ENCODE measurements at regions not wholly inside any gene's neighbourhood (a gene's known extent, or its start where the extent isn't known, plus 50 kb on each side); places are given as distances from the start of the nearest gene placed in this dataset.

DNA sequence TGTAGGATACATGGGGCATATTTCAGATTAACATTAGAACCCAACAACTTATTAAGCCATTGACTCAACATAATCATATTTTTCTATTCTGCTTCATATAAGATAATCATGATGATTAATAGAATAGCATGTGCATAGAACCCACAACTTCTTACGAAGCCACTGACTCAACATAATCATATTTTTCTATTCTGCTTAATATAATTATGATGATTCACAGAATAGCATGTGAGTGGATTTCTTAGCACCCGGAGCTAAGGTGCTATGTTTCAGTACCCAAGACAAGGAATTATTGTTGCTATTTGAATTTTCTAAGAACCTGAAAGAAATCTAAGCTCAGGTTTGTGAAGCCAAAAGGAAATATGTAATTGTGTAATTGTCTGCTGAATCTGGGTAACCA lies 96.8 kb downstream of the TENT5A start:
- Histone ChIP-seq H2BK20ac (ENCODE audit: low read length) (no peak overlapping the region), H4K20me1 (replicated peaks in 1 of 2; ENCODE audit: control insufficient read depth in 1 of 2, insufficient read depth in 2 of 2, low read length in 2 of 2) (no peaks in the 10 kb centered on the region), H3K9me3 (ENCODE audit: insufficient read depth in 2 of 2, low read depth in 1 of 2, low read length in 1 of 2) (no peaks in the 10 kb centered on the region), H3K79me2 (ENCODE audit: control insufficient read depth in 1 of 2, insufficient read depth in 2 of 2, low read length in 2 of 2) (no peaks in the 10 kb centered on the region), H3K4me1 (replicated peaks in 1 of 4; ENCODE audit: control insufficient read depth in 3 of 4, insufficient read depth in 4 of 4, low read length in 3 of 4) (no peaks in the 10 kb centered on the region), H3K23me2 (ENCODE audit: low read depth, low read length) (no peaks in the 10 kb centered on the region), H3K14ac (ENCODE audit: insufficient read length) (no peak overlapping the region), H3K18ac (ENCODE audit: extremely low read depth, low read length) (no peak overlapping the region), H2AFZ (ENCODE audit: low read length) (no peak overlapping the region), H2BK12ac (ENCODE audit: low read depth, low read length) (no peak overlapping the region), H2BK15ac (ENCODE audit: low read length) (no peak overlapping the region), H3K56ac (replicated peaks; ENCODE audit: insufficient read length, low read depth, low read length) (no peak overlapping the region), H3K27me3 (replicated peaks in 1 of 4; ENCODE audit: control insufficient read depth in 3 of 4, extremely low read depth in 1 of 4, insufficient read depth in 3 of 4, low read length in 3 of 4) (no peaks in the 10 kb centered on the region), H2AK5ac (ENCODE audit: low read depth, low read length) (no peak overlapping the region), H3K27ac (ENCODE audit: low read depth, low read length) (no peak overlapping the region), H3K79me1 (ENCODE audit: low read depth, low read length) (no peaks in the 10 kb centered on the region), H4K8ac (ENCODE audit: extremely low read depth, insufficient read depth, low read length) (no peak overlapping the region), H3K36me3 (ENCODE audit: control insufficient read depth in 2 of 4, insufficient read depth in 4 of 4, low read length in 3 of 4) (no peaks in the 10 kb centered on the region), H3K4ac (replicated peaks; ENCODE audit: insufficient read length, low read depth, low read length) (no peak overlapping the region), H3K4me3 (ENCODE audit: extremely low read depth in 1 of 4, insufficient read depth in 2 of 4, low read depth in 3 of 4, low read length in 4 of 4) (no peak overlapping the region), H2BK5ac (ENCODE audit: low read depth, low read length) (no peak overlapping the region), H3K23ac (ENCODE audit: insufficient read length) (no peak overlapping the region), H4K5ac (ENCODE audit: insufficient read length, low read depth, low read length) (no peak overlapping the region), H4K91ac (replicated peaks; ENCODE audit: insufficient read length, low read length) (no peak overlapping the region), H3K4me2 (ENCODE audit: insufficient read depth in 1 of 2, low read depth in 2 of 2, low read length in 2 of 2) (no peak overlapping the region), H3K9ac (replicated peaks in 1 of 4; ENCODE audit: extremely low read depth in 1 of 4, low read depth in 3 of 4, low read length in 3 of 4) (no peak overlapping the region), H2BK120ac (replicated peaks; ENCODE audit: low read depth, low read length) (no peak overlapping the region)
- DNase-seq (ENCODE audit: low read depth in 1 of 2, low spot score in 2 of 2) (no peak), FAIRE-seq (no peak)
- whole genome bisulfite sequencing, 2 experiments (ENCODE audit: extremely low coverage in 1 of 2, insufficient coverage in 1 of 2, insufficient read length in 1 of 2, insufficient replicate concordance in 2 of 2, low coverage in 1 of 2, low lambda C conversion rate in 2 of 2, missing lambda C conversion rate in 1 of 2), result 95% methylated on average over 2 of the region's 2 CpGs; no CpG with 5 or more reads in 1 of the 2 experiments
- CTCF ChIA-PET (ENCODE audit: partially characterized antibody), result no interaction called here
- POLR2A ChIA-PET (ENCODE audit: partially characterized antibody), result no interaction called here
- TF ChIP-seq GTF2F1 (IDR thresholded peaks at IDR 0.05; ENCODE audit: borderline replicate concordance, low read depth, low read length) (no peak), SIN3A (conservative IDR thresholded peaks at IDR 0.05 in 1 of 2, IDR thresholded peaks at IDR 0.05 in 1 of 2; ENCODE audit: low read depth in 1 of 2, low read length in 2 of 2) (no peak)

Data from H1 (cell line).